NCI-H128 (cell line): ENCODE measurements at regions not wholly inside any gene's neighbourhood (a gene's known extent, or its start where the extent isn't known, plus 50 kb on each side); places are given as distances from the start of the nearest gene placed in this dataset.
A peak's percentile ranks its signal among the peaks of the same experiment; 100 is the strongest.

Experiments used
- DNase-seq: peaks from one replicate; lab custom pipeline; 2025; ENCODE audit not compliant: unreplicated experiment; lab: John Stamatoyannopoulos, UW

- no peak for DNase-seq
These were observed 68.6 kb downstream of the ZNF621 start for GRCh38 chr3:40593351-40593750.

- DNase-seq = no peak
These were observed 72.7 kb downstream of the ZNF621 start for GRCh38 chr3:40597441-40597840.

GRCh38 chr3:40598338-40598737 is 73.6 kb downstream of the ZNF621 start:
- DNase-seq = no peak

- DNase-seq = no peak
These were observed 74.2 kb downstream of the ZNF621 start for GRCh38 chr3:40598962-40599361.

- DNase-seq = no peak
These were observed 78.1 kb downstream of the ZNF621 start for GRCh38 chr3:40602778-40603385.

GRCh38 chr3:40605960-40606359 is 81.2 kb downstream of the ZNF621 start:
- DNase-seq = no peak

- no peak for DNase-seq
These were observed 83.3 kb downstream of the ZNF621 start for GRCh38 chr3:40608091-40608490.

GRCh38 chr3:40613306-40613705 is 88.5 kb downstream of the ZNF621 start:
- DNase-seq = no peak

GRCh38 chr3:40615110-40615915 is 90.6 kb downstream of the ZNF621 start:
- no peak for DNase-seq

- DNase-seq = peak; percentile 40
These were observed 91.4 kb downstream of the ZNF621 start for GRCh38 chr3:40615918-40616819.

GRCh38 chr3:40617084-40617483 is 92.3 kb downstream of the ZNF621 start:
- DNase-seq = no peak

- no peak for DNase-seq
These were observed 93.4 kb downstream of the ZNF621 start for GRCh38 chr3:40618158-40618557.

GRCh38 chr3:40620151-40620550 is 95.4 kb downstream of the ZNF621 start:
- DNase-seq = no peak

GRCh38 chr3:40621252-40621651 is 96.5 kb downstream of the ZNF621 start:
- no peak for DNase-seq

GRCh38 chr3:40623567-40623966 is 98.8 kb downstream of the ZNF621 start:
- DNase-seq = no peak

- no peak for DNase-seq
These were observed 99.5 kb downstream of the ZNF621 start for GRCh38 chr3:40624189-40624769.

- no peak for DNase-seq
These were observed 102.3 kb downstream of the ZNF621 start for GRCh38 chr3:40627095-40627494.

GRCh38 chr3:40628984-40629383 is 104.2 kb downstream of the ZNF621 start:
- no peak for DNase-seq

GRCh38 chr3:40631341-40631995 is 106.7 kb downstream of the ZNF621 start:
- no peak for DNase-seq

GRCh38 chr3:40637906-40638305 is 113.1 kb downstream of the ZNF621 start:
- DNase-seq = no peak

GRCh38 chr3:40639006-40639405 is 114.2 kb downstream of the ZNF621 start:
- DNase-seq = no peak
